Erythroblast (primary cell): ENCODE measurements at regions not wholly inside any gene's neighbourhood (a gene's known extent, or its start where the extent isn't known, plus 50 kb on each side); places are given as distances from the start of the nearest gene placed in this dataset.
A peak's percentile ranks its signal among the peaks of the same experiment; 100 is the strongest.

ENCODE experiments used
- GATA1 ChIP-seq: IDR thresholded peaks from 2 replicates; pipeline ENCODE4 v1.6.1; 2011; ENCODE audit warnings: low read depth, mild to moderate bottlenecking, control low read depth, low read length, moderate library complexity
- POLR2A ChIP-seq: IDR thresholded peaks from 2 replicates; pipeline ENCODE4 v1.6.1; 2011; ENCODE audit warnings: mild to moderate bottlenecking, low read length

- TF ChIP-seq POLR2A (peak; percentile 71), GATA1 (no peak)
Measured at GRCh38 chr1:65068202-65069010, 79.6 kb upstream of the AK4 start.
